Transverse colon (tissue), 4 donors: ENCODE measurements at regions not wholly inside any gene's neighbourhood (a gene's known extent, or its start where the extent isn't known, plus 50 kb on each side); places are given as distances from the start of the nearest gene placed in this dataset.

Experiments
- DNase-seq: peaks from one replicate; pipeline ENCODE4 v3.0.0-alpha.2; 2019
- H3K27ac ChIP-seq, 4 donors: fragments of 200-600 bp; sonication (generic); 2 replicates each; pipeline ENCODE4 v1.5.1; 2016 to 2018; ENCODE audit warnings: inconsistent platforms in 4 of 4
- H3K27me3 ChIP-seq: fragments of 200-600 bp; sonication (generic); 2 replicates; pipeline ENCODE4 v1.5.1; 2017; ENCODE audit warnings: inconsistent platforms
- H3K36me3 ChIP-seq, 4 donors: fragments of 200-600 bp; sonication (generic); 2 replicates each; pipeline ENCODE4 v1.5.1; 2017 to 2019; ENCODE audit warnings: inconsistent platforms in 4 of 4
- H3K4me1 ChIP-seq, 4 donors: fragments of 200-600 bp; sonication (generic); 2 replicates each; pipeline ENCODE4 v1.5.1; 2017 to 2020; ENCODE audit warnings: inconsistent platforms in 4 of 4
- H3K4me3 ChIP-seq, 4 donors: fragments of 200-600 bp; sonication (generic); 1 replicate in 1 of 4; 2 replicates in 3 of 4; pipeline versions ENCODE4 v1.5.1 to v1.6.1; 2017 to 2019; ENCODE audit warnings: inconsistent platforms in 4 of 4
- H3K9me3 ChIP-seq, 2 donors: fragments of 200-600 bp; sonication (generic); 2 replicates each; pipeline ENCODE4 v1.5.1; 2017 to 2019; ENCODE audit warnings: inconsistent platforms in 2 of 2
- EP300 ChIP-seq: sonication (generic); formaldehyde crosslinking; IDR thresholded peaks from one replicate; pipeline ENCODE4 v1.6.1; 2017; ENCODE audit warnings: antibody characterized with exemption, low read depth
- POLR2A ChIP-seq: fragments of 450-650 bp; IDR thresholded peaks from one replicate; pipeline ENCODE4 v1.6.1; 2016; ENCODE audit warnings: antibody characterized with exemption, mild to moderate bottlenecking, moderate library complexity
- POLR2AphosphoS5 ChIP-seq, 3 donors: sonication (generic); formaldehyde crosslinking; IDR thresholded peaks; one replicate each; pipeline ENCODE4 v1.6.1; 2016; ENCODE audit warnings: antibody characterized with exemption in 3 of 3
- WGBS, 2 donors: methylation state at CpG; one replicate each; pipeline ENCODE4 v1.1.5; 2018; ENCODE audit warnings: low coverage in 1 of 2; 5-methylcytosine and 5-hydroxymethylcytosine counted together
- in situ Hi-C, 4 donors: fragments of 200-750 bp; cut with MboI; loops; one replicate each; pipeline versions ENCODE4 v1.15.0 to v1.15.1; 2017; ENCODE audit warnings: low sequenced_read_pairs in 3 of 4, low pct_ligation_motif_present in 1 of 4, low pct_unique_long_range_greater_than_20kb in 1 of 4
- intact Hi-C: fragments of 100-400 bp; cut with DNase I; formaldehyde crosslinking; loops from one replicate; pipeline ENCODE4 v1.15.1; 2023; ENCODE audit warnings: low total_unique reads
- TF ChIP-seq, protein P1 (sequence below), 5 experiments: fragments of 200-600 bp in 3 of 5; fragments of 450-650 bp in 2 of 5; sonication (generic) in 3 of 5; IDR thresholded peaks; 1 replicate in 2 of 5; 2 replicates in 3 of 5; pipeline ENCODE4 v1.5.1; 2016 to 2017; ENCODE audit warnings: antibody characterized with exemption in 5 of 5, inconsistent platforms in 3 of 5, mild to moderate bottlenecking in 2 of 5, moderate library complexity in 1 of 5

DNA sequence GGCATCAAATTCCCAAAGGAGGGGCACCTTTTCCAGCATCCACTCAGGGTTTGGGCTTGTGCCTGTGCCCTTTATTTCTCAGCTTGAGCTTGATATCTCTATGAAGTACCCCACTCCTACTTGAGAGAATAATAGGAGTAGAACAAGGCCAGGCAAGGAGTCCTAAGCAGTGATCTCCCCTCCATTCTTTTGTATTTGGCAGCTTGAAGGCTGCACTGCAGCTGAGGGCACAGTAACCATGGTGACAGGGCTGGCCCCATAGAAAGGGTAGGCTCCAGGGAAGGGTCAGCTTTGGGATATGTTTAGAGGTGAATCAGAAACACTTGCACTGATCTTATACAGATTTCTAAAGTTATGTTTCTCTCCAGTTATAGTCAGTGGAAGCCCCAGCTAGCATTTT lies 145.4 kb upstream of the SLC24A5 start:
- Histone ChIP-seq H3K4me3 (no peak overlapping the region), H3K27me3 (peaks cover 5% of the 10 kb centered on the region), H3K4me1 (no peaks in the 10 kb centered on the region), H3K27ac (no peak overlapping the region), H3K36me3 (no peaks in the 10 kb centered on the region), H3K9me3 (no peaks in the 10 kb centered on the region)
- DNase-seq = no peak
- intact Hi-C loops = no loop called here
- TF ChIP-seq, protein P1, sequence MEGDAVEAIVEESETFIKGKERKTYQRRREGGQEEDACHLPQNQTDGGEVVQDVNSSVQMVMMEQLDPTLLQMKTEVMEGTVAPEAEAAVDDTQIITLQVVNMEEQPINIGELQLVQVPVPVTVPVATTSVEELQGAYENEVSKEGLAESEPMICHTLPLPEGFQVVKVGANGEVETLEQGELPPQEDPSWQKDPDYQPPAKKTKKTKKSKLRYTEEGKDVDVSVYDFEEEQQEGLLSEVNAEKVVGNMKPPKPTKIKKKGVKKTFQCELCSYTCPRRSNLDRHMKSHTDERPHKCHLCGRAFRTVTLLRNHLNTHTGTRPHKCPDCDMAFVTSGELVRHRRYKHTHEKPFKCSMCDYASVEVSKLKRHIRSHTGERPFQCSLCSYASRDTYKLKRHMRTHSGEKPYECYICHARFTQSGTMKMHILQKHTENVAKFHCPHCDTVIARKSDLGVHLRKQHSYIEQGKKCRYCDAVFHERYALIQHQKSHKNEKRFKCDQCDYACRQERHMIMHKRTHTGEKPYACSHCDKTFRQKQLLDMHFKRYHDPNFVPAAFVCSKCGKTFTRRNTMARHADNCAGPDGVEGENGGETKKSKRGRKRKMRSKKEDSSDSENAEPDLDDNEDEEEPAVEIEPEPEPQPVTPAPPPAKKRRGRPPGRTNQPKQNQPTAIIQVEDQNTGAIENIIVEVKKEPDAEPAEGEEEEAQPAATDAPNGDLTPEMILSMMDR (IDR thresholded peaks at IDR 0.05) = no peak
- TF ChIP-seq EP300 (no peak), POLR2AphosphoS5 (IDR thresholded peaks at IDR 0.05) (no peak), POLR2A (no peak)
- in situ Hi-C loops = loop anchor here (25.0 kb wide), 4 partner anchors 263 to 1663 kb away; partner anchors contain the start of gene SEMA6D (in 1 of the 4)

DNA sequence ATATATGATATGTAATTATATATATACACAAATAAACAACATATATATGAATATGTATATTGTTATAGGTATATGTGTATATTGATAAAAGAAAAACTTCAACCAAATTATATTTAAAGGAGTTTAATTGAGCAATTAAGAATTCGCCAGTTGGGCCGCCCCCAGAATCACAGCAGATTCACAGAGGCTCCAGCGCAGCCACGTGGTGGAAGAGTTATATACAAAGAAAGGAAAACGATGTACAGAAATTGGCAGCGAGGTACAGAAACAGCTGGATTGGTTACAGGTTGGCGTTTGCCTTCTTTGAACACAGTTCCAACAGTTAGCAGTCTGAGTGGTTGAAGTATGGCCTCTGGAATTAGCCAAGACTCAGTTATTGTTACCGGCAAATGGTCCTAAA lies 137.3 kb upstream of the SLC24A5 start:
- Histone ChIP-seq H3K4me1 (peaks cover 0 to 5% (median 0%) of the 10 kb centered on the region in 4 donors), H3K9me3 (no peaks in the 10 kb centered on the region), H3K36me3 (no peaks in the 10 kb centered on the region), H3K27ac (no peak overlapping the region), H3K27me3 (no peaks in the 10 kb centered on the region), H3K4me3 (no peak overlapping the region)
- TF ChIP-seq POLR2AphosphoS5 (IDR thresholded peaks at IDR 0.05) = no peak
- no peak for TF ChIP-seq POLR2A
- TF ChIP-seq EP300 = no peak
- TF ChIP-seq, protein P1 (IDR thresholded peaks at IDR 0.05) = no peak
- in situ Hi-C loops = loop anchor here (10.0 to 25.0 kb wide), 6 partner anchors 271 to 1671 kb away; partner anchors contain the start of gene SEMA6D (in 1 of the 4)
- DNase-seq = no peak
- intact Hi-C loops = no loop called here
- WGBS, 2 donors = 76 to 81% methylated on average over 8 of the region's 8 CpGs

DNA sequence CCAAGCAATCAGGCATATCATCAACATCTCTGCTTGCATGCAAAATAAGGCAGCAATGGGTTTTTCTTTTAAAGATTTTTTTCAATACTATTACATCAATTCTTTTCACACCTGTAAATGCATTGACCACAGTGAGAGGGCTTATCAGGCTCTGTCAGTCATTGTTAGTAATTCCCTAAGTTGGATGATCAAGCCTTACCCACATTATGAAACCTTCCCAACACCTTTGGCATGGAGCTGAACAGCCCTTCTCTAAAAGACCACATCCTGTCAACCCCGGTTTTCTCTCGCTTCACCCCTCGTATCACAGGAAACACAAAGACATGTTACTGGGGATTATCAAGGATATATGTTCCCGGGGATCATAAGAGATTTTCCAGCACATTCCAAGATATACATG lies 135.2 kb upstream of the SLC24A5 start:
- intact Hi-C loops (no loop called here), in situ Hi-C loops (loop anchor here (5.0 to 25.0 kb wide), 7 partner anchors 273 to 1673 kb away; partner anchors contain the start of gene SEMA6D (in 1 of the 4))
- H3K4me3 ChIP-seq = no peak overlapping the region
- no peak for DNase-seq
- TF ChIP-seq EP300 = no peak
- no peak for TF ChIP-seq POLR2AphosphoS5 (IDR thresholded peaks at IDR 0.05)
- TF ChIP-seq, protein P1 (IDR thresholded peaks at IDR 0.05) = no peak
- TF ChIP-seq POLR2A = no peak
- no peaks in the 10 kb centered on the region for H3K9me3 ChIP-seq
- H3K27ac ChIP-seq = no peak overlapping the region
- peaks cover 0 to 5% (median 0%) of the 10 kb centered on the region in 4 donors for H3K4me1 ChIP-seq
- 68 to 76% methylated on average over 4 of the region's 4 CpGs for WGBS, 2 donors
- no peaks in the 10 kb centered on the region for H3K27me3 ChIP-seq
- no peaks in the 10 kb centered on the region for H3K36me3 ChIP-seq

DNA sequence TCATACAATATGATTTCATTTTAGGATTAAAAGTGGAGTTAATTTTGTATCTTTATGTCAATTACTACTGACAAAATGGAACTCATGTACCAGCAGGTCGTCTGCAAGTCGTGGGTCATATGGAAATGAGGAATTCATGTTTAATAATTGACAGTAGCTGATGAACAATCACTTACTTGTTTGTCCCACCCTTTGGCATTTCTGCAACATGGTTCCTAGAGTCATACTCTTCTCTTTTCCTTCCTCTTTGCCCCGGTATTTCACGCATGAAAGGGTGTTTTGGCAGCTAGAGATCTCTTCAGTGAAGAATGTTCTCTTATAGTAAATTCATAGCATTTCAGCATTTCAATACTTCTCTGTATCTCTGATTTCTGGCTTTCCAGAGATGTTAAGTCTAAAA lies 133.3 kb upstream of the SLC24A5 start:
- intact Hi-C loops = no loop called here
- WGBS, 2 donors = 41 to 59% methylated on average over 4 of the region's 4 CpGs
- no peak overlapping the region for H3K4me3 ChIP-seq

More for the DNA sequence above, 133.3 kb upstream of the SLC24A5 start:
- H3K4me1 ChIP-seq = peaks cover 0 to 5% (median 0%) of the 10 kb centered on the region in 4 donors
- in situ Hi-C loops = loop anchor here (5.0 to 25.0 kb wide), 7 partner anchors 275 to 1675 kb away; partner anchors contain the start of gene SEMA6D (in 1 of the 4)
- no peak for DNase-seq
- no peaks in the 10 kb centered on the region for H3K36me3 ChIP-seq
- TF ChIP-seq POLR2A (no peak), EP300 (no peak), POLR2AphosphoS5 (IDR thresholded peaks at IDR 0.05) (no peak)
- TF ChIP-seq, protein P1 (IDR thresholded peaks at IDR 0.05) = no peak
- no peaks in the 10 kb centered on the region for H3K27me3 ChIP-seq
- H3K27ac ChIP-seq = no peak overlapping the region
- no peaks in the 10 kb centered on the region for H3K9me3 ChIP-seq
